ENCODE measurements at regions not wholly inside any gene's neighbourhood (a gene's known extent, or its start where the extent isn't known, plus 50 kb on each side); places are given as distances from the start of the nearest gene placed in this dataset.
"Not testable (repeated sequence)": the region's sequence is repeated elsewhere in the genome, so short reads cannot be mapped to it uniquely, and the experiment has no call there.

DNA sequence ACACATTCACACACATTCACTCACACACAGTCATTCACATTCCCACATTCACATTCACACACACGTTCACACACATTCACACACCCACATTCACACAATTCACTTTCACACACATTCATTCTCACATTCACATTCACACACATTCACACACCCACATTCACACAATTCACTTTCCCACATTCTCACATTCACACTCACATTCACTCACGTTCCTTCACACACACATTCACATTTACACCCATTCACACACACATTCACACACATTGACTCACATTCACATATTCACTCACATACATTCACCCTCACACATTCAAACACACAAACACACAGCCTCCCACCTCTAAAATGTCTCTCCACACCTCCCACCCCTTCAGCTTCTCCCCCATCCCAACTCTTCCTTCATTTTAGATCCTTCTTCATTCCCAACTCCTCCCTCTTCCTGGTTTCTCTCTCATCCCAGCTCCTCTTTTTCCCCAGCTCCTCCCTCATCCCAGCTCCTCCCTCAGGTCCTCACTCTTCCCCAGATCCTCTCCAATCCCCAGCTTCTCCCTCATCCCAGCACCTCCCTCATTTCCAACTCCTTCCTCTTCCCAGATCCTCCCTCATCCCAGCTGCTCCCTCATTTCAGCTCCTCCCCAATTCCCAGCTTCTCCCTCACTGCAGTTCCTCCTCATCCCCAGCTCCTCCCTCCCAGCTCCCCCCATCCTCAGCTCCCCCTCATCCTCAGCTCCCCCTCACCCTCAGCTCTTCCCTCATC lies 111.0 kb downstream of the FAM53A start:
- DNase-seq (ENCODE audit: low read depth): no peak

DNA sequence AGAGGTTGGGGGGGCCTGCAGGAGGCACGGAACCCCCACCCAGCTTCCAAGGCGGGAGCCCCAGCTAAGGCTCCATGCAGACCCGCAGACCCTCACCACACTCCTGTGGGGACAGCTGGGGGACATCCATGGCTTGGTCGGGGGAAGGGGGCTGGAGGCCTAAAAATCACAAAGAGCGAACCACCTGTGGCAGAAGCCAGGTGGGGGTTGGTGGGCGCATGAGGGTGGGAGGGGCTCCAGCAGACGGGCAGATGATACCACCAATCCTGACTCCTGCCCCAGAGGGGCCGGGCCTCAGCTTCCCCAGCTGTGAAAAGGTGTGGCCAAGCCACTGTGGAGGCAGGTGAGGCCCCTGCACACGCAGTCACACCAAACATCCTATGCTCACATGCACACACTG lies 111.6 kb downstream of the FAM53A start:
- DNase-seq (ENCODE audit: low read depth): no peak

DNA sequence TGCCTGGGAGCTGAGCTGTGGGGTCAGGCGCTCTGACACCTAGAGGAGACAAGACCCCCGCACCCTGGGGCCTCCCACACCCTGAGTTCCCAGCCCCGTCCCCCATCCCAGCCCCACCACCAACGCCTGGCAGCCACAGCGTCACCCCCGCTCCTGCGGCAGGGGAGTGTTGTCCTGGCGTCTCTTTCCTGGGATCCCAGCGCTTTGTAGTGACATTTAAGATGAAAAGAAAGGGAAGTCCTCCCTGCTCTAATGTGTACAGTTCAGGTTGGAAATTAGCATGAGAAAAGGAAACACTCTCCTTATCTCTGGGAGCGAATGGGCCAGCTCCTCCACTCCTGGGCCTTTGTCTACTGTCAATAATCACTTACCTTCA lies 112.1 kb downstream of the FAM53A start:
- no peak for DNase-seq (ENCODE audit: low read depth)

GRCh38 chr4:1571165-1572009 lies 112.7 kb downstream of the FAM53A start:
- no peak for DNase-seq (ENCODE audit: low read depth)

DNA sequence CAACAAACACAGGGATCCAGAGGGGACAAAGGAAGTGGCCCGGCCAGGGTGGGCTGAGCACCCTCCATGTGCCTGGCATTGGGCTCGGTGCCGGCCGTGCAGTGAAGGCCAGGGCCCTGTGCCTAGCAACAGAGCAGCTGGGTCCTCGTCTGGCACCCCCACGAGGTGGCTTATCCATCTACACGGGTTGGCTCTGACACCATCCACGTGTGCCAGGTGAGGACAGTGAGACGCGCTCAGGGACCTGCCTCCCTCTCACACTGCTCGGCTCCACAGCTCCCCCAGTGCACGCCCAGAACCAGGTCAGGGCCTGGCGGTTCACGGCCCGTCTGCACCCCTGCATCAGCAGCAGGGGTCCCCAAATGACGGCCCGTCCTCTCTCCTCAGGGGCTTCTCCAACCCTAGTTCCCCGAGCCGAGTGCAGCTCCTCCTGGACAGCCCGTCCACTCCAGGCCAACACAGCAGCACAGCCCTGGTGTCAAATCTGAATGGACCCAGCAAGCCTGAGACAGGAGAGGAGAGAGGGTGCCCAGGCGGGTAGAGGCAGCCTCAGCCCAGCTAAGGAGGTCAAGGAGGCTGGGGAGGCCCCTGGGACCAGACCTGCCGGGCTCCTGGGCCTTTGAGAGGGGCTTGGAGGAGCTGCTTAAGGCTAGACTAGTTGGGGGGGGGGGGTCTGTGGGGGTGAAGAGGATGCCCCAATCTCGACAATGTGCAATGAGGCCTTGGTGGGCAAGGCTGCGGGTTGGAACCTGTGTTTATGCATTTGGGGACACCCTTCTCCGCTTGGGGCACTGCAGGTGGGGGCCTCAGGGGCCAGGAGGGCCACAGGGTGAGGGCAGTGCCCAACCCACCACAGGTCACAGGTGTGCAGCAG lies 113.6 kb downstream of the FAM53A start:
- no peak for DNase-seq (ENCODE audit: low read depth)

- no peak for DNase-seq (ENCODE audit: low read depth)
Observed at GRCh38 chr4:1569461-1570151, 114.5 kb downstream of the FAM53A start.

- no peak for DNase-seq (ENCODE audit: low read depth)
Observed at GRCh38 chr4:1568855-1569460, 115.2 kb downstream of the FAM53A start.

- no peak for DNase-seq (ENCODE audit: low read depth)
Observed at GRCh38 chr4:1567808-1568581, 116.1 kb downstream of the FAM53A start.

DNA sequence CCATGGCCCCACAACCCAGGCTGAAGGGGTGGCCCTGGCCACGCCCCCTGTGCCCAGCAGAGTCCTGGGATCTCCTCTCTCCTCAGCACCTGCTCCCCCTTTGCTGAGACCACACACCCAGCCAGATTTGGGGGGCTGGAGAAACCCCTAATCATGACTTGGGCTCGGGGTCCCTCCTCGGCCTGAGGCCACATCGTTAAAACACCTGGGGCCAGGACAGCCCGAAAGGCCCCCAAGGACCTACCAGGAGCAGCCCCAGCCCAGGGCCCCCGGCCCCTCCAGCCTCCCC lies 116.7 kb downstream of the FAM53A start:
- DNase-seq (ENCODE audit: low read depth): no peak

- DNase-seq (ENCODE audit: low read depth): no peak
Observed at GRCh38 chr4:1566838-1567518, 117.1 kb downstream of the FAM53A start.

DNA sequence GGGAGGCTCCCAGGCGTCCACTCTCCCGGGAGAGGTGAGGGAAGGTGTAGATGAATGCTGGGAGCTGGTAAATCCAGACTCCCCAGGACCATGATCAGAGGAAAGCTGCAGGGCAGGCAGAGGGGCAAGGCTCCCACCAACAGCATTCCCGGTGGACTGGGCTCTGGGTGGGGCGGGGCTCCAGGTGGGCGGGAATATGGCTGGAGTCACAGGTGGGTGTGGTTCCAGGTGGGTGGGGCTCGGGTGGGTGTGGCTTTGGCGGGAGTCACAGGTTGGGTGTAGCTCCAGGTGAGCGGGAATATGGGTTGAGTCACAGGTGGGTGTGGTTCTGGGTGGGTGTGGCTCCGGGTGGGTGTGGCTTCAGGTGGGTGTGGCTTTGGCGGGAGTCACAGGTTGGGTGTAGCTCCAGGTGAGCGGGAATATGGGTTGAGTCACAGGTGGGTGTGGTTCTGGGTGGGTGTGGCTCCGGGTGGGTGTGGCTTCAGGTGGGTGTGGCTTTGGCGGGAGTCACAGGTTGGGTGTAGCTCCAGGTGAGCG lies 117.7 kb downstream of the FAM53A start:
- DNase-seq (ENCODE audit: low read depth): not testable (repeated sequence)

DNA sequence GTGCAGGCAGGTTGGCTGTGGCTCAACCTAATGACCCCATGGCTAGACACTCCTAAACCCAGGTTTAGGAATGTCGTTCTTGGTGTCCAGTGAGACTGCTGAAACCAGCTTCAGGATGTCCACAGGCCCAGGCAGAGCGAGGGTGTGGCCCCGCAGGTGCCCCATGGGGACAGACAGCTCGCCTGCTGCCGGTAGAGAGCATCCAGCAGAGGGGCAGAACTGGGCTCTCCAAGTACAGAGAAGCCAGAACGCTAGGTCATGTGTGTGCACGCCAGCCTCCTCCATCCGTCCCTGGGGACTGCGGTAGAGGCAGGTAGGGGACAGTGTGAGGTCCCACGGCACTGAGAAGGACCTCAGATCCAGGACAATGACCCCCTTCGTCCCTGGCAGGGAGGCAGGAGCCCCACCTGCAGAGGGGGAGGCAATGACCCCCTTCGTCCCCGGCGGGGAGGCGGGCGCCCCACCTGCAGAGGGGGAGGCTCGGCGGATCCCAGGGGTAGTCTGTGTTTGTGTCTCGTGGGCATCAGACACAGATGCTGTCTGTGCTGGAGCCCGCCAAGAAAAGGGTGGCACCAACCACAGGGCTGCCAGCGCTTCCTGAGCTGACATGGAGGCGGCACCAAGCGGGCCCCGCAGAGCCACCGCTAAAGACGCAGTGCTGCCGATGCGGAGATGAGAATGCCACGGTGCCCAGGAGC lies 118.4 kb downstream of the FAM53A start:
- no peak for DNase-seq (ENCODE audit: low read depth)

DNA sequence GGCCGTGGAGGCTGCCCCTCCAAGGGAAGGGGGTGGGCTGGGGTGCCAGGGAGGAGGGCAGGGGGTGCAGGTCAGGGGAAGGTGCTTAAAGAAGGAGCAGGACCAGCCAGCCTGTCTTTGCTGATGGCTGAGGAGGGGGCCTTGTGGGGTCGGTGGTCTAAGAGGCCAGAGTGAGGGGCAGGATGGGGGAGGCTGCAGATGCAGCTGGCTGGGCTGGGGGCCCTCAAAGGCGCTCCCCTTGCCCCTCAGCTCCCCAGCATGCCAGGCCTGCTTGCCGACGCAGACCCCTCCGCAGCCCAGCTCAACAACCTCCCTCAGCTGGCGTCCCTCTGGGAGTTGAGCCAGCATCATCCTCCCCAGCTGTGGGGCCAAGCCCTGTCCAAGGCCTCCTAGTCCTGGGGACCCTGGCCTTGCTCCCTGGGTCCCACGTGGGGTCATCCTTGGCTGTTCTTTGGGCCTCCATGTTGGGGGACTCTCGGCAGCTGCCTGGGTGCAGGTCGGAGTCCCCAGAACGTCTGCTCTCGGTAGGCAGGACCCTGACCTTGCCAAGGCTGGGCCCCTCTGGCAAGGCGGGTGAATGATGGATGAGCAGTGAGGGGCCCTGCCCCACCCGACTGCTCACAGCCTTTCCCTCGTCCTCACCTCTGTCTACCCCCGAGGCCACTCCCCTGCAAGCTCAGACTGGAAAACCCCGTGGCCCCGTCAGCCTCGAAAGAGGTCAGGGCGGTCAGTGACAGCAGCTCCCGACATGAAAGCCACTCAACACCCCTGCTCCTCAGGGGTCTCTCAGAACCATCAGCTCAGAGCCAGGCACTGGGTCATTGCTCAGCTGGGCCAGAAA lies 119.4 kb downstream of the FAM53A start:
- no peak for DNase-seq (ENCODE audit: low read depth)

DNA sequence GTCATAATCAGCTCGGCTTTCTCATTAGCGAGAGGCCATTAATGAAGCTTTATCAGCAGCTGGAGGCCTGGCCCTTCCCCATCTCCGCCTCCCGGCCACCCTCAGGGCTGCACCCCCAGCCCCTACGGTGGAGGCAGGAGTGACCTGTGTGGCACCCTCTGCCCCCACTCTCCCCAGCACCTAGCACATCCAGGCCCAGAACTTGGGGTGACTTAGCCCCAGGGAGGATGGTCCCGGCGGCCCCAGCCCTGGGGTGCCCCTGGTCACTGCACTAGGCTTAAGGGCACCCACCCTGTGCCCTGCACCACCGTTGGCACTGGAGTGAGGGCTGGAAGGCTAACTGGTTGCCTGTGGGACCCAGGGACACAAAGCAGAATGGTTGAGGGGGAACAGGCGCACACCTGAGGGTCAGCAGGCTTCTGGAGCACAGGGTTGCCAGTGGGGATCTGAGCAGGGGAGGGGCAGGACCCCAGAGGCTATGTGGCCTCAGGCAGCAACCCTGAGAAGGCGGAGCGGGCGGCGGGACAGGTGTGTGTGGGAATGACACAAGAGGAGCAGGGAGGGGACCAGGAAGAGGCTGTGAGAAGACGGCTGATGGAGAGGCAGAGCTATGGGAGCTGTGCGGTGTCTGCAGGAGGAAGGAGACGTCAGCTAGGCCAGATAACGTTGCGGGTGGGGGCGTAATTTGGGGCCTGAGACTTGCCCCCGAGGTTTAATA lies 120.2 kb downstream of the FAM53A start:
- DNase-seq (ENCODE audit: low read depth): no peak

GRCh38 chr4:1563241-1563640 lies 120.9 kb downstream of the FAM53A start:
- DNase-seq (ENCODE audit: low read depth): no peak

DNA sequence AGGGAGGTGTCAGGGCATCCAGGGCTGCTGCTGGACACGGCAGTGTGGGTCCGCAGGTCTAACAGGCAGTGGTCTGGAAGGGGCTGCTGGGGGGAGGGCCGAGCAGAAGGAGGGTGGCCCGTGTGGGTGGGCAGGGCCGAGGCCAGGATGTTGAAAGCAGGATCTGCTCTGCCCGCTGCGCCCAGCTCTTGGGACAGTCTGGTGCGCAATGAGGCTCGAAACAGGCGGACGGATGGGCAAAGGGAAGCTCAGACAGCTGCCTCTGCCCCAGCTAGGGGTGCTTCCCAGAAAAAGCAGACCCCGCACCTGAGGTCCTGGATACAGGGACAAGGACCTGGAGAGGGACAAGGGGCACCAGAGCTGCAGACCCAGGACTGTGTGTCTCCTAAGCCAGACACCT lies 121.3 kb downstream of the FAM53A start:
- no peak for DNase-seq (ENCODE audit: low read depth)

DNA sequence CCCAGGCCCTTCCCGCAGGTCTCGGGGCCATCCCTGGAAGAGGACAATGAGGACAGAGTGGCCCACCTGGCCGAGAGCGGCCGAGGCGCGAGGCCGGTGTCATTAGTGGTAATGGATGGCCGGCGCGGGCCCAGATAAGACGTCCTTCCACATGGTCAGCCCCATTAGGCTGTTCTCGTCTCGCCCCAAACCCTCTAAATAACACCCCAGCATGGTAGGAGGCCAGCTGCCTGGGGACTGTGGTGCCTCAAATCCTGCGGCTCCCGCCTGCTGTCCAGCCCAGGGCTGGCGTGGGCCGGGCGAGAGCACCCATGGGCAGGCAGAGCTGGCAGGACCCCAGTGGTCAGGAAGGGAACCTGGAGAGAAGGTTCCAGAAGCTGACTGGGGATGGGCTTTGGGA lies 121.7 kb downstream of the FAM53A start:
- no peak for DNase-seq (ENCODE audit: low read depth)

Measured in activated gamma-delta T cell treated with anti-CD3 and anti-CD28 coated beads, Interleukin-2, amount 50 U/mL, for 16 hours (primary cell).